ENCODE measurements at regions not wholly inside any gene's neighbourhood (a gene's known extent, or its start where the extent isn't known, plus 50 kb on each side); places are given as distances from the start of the nearest gene placed in this dataset.

GRCh38 chr20:10807013-10807412 lies 133.2 kb upstream of the JAG1 start:
- TF ChIP-seq CTCF (conservative IDR thresholded peaks at IDR 0.05) (no peak), EZH2 (IDR thresholded peaks at IDR 0.05; ENCODE audit: low read depth) (no peak)
